ENCODE measurements at regions not wholly inside any gene's neighbourhood (a gene's known extent, or its start where the extent isn't known, plus 50 kb on each side); places are given as distances from the start of the nearest gene placed in this dataset.
"Not testable (repeated sequence)": the region's sequence is repeated elsewhere in the genome, so short reads cannot be mapped to it uniquely, and the experiment has no call there.

DNA sequence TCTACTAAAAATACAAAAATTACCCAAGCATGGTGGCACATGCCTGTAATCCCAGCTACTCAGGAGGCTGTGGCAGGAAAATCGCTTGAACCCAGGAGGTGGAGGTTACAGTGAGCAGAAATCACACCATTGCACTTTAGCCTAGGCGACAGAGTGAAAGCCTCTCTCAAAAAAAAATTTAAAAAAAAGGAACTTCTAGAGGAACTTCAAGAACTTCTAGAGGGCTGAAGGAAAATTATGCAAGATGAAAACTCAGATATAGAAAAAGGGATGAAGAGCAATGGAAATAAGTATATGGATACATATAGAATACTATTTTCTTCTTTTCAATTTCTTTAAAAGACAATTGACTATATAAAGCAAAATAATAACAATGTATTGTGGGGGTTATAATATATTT, 51.2 kb upstream of the PRR5 start:
- no peak for DNase-seq

DNA sequence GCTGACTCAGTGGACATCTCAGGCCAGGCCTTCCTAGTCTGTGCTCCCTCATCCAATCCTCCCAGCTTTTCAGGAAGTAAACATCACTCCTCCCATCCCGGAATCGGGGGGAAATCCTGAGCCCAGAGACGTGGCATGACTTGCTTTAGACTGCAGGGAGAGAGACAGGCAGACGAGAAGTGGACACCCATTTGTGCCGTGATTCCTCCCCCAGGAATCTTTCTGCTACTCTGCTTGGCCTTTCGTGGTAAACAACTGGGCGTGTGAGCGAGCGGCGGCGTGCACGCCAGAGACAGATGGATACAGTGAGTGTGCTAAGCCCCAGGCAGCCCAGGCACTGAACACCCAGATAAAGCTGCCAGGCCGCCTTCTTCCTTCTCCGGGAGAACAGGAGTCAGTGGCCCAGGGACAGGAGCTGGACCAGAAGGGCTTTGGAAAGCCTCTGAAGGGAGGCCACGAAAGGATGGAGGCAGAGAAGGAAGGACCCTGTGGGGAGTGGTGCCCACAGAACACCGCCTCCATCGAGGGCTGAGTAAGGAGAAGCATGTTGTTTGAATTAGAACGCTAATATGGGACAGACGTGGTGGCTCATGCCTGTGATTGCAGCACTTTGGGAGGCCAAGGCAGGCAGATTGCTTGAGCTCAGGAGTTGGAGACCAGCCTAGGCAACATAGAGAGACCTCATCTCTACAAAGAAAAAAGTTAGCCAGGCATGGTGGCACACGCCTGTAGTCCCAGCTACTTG, 53.0 kb upstream of the PRR5 start:
- no peak for DNase-seq

DNA sequence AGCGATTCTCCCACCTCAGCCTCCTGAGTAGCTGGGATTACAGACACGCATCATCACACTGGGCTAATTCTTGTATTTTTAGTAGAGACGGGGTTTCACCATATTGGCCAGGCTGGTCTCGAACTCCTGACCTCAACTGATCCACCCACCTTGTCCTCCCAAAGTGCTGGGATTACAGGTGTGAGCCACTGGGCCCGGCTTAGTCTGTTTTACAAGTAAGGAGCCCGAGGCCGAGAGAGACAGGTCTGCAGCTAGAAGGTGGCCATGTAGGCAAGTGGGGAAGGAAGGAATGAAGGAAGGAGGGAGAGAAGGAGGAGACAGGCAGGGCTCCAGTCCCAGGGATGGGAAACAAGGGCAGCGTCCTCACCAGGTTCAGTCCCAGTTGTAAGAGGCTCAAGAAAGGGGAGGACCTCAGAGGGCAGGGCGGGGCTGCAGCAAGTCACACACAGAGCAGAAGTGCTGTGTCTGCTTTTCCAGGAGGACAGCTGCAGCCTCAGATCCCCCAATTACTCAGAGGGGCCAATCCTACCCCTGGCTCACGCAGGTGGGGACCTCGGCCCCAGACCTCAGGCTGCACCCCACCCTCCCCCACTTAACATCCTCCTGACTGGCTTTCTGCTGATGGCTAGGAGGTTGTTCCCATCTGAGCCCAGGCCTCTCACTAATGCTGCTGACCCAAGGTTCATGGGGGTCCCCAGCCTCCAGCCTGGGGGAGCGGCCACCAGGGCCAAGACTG, 53.8 kb upstream of the PRR5 start:
- DNase-seq, result no peak

DNA sequence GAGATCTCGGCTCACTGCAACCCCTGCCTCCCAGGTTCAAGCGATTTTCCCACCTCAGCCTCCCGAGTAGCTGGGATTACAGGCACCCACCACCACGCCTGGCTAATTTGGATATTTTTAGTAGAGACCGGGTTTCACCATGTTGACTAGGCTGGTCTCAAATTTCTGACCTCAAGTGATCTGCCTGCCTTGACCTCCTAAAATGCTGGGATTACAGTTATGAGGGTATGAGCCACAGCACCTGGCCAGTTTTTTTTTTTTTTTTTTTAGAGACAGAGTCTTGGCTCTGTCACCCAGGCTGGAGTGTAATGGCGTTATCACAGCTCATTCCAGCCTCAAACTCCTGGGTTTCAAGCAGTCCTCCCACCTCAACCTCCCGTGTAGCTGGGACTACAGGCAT, 54.9 kb upstream of the PRR5 start:
- DNase-seq, result no peak

DNA sequence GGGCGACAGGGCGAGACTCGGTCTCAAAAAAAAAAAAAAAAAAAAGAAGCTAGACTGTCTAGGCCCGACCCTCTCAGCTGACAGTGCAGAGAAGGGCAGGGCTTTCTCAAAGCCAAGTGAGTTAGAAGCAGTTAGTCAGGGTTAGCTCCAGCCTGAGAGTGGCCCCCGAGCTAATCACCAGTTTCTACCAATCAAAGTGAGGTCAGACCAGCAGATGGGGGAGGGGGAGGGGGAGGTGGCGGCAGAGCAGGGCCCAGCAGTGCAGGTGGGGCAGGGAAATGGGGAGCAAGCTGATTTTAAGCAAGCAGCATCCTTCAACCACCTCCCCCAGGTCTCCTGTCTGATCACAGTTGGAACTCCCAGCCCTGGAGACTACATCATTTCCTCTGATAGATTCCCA, 55.3 kb upstream of the PRR5 start:
- DNase-seq, result no peak

DNA sequence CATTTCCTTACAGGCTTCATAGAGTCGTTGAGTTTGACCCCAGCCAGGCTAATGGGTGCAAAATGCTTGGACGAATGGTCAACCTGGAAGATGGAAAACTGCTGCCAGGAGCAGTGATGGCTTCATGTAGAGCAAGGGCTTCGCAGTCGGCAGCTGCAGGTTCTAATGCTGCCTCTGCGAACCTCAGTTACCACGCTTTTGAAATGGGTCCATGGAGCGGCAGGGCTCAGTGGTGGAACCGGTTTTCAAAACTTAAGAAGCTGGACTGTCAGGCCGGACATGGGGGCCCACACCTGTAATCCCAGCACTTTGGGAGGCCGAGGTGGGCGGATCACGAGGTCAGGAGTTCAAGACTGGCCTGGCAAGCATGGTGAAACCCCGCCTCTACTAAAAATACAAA, 55.9 kb upstream of the PRR5 start:
- DNase-seq, result no peak

DNA sequence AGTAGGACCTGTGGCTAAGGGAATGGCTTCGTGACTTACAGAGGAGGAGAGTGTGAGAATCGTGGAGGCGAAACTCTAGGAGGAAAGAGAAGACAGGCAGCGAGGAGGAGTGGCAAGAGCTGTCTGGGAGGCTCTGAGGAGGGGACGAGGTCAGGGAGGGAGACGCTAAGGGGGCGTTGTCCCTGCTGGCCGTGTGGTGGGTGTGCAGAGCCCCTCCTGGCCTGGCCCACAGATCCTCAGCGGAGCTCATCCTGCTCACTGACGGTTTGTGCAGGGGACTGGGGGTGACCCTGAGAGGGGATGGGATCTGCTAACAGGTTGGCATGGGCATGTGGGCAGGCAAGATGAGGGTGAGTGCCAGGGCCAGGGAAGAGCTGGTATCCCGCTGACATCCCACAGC, 56.5 kb upstream of the PRR5 start:
- no peak for DNase-seq

GRCh38 chr22:44645083-44645482, 56.9 kb upstream of the PRR5 start:
- DNase-seq, result no peak

GRCh38 chr22:44643526-44644101, 58.4 kb upstream of the PRR5 start:
- not testable (repeated sequence) for DNase-seq

DNA sequence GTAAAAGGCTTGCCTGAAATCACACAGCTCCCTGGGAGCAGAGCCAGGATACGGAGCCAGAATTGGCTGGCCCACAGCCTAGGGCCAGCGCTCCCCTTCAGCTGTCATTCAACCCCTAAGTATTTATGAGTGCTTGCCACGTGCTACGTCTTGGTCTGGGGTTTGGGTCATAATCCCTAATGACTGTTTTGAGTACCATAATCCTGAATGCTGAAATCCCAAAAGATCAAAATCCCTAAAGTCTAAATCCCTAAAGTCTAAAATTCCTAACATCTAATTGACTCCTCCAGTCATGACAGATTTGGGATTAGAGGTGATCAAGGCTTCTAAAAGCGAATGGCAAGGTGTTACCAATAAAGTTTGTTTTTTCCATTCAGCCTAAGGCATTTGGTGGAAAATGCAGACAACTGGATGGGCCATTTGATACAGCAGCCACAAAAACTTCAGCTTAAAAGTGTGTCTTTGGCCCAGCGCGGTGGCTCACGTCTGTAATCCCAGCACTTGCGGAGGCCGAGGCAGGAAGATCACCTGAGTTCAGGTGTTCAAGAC, 59.8 kb upstream of the PRR5 start:
- no peak for DNase-seq

- no peak for DNase-seq
These were observed 61.3 kb upstream of the PRR5 start for GRCh38 chr22:44640618-44641155.

DNA sequence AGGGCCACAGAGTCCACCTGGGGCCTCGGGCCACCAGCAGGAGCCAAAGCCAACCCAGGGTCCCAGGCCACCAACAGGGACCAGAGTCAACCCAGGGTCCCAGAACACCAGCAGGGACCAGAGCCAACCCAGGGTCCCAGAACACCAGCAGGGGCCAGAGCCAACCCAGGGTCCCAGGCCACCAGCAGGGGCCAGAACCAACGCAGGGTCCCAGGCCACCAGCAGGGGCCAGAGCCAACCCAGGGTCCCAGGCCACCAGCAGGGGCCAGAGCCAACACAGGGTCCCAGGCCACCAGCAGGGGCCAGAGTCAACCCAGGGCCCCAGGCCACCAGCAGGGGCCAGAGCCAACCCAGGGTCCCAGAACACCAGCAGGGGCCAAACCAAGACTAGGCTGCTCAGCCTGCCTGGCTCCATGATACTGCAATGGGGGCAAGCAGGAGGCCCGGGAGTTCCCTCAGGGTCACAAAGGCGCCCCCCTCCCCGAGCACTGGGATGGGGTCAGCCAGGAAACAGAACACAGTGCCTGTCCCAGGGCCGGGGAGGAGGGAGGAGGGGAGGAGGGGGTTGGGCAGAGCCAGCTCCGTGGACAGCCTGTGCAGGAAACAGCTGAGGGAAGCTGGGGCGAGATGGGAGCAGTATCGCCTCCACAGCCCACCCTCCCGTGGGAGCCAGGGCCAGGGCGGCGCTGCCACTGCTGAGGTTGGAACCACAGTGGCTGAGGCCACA, 62.0 kb upstream of the PRR5 start:
- DNase-seq, result no peak

DNA sequence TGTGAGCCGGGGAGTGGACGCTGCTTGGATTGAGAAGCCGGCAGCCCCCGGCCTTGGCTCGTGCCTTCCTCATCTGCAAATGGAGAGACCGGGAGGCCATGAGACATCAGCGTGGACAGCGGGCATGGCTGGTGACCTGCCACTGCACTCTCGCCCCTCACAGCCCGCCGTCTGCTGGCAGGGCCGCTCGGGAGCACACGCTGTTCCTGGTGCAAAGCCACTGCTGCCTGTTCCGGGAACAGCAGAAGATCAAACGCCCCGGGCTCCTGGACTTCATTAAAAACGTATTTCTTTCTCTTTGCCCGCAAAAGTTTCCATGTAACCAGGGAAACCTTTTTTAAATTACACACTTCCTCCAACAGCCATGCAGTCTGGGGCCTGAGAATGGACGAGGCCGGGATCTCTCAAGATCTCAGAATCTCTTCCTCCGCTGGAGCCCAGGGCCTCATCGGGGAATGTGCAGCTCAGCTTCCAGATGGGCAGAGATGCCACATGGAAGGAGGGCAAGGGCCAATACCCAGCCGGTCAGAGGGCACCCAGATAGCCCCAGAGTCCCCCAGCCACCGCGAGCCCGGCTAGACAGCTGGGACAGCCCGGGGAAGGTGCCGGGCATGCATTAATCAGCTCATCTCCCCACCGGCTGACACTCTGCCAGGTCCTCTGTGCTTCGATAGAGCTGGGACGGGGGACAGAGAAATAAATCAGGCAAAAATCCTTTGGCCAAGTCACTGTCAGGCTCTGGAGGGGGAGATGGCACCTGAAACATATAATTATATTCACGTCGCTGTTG, 62.8 kb upstream of the PRR5 start:
- DNase-seq, result no peak

GRCh38 chr22:44636502-44637206, 65.3 kb upstream of the PRR5 start:
- DNase-seq, result not testable (repeated sequence)

- not testable (repeated sequence) for DNase-seq
These were observed 66.4 kb upstream of the PRR5 start for GRCh38 chr22:44635567-44635966.

GRCh38 chr22:44634426-44635321, 67.3 kb upstream of the PRR5 start:
- no peak for DNase-seq

DNA sequence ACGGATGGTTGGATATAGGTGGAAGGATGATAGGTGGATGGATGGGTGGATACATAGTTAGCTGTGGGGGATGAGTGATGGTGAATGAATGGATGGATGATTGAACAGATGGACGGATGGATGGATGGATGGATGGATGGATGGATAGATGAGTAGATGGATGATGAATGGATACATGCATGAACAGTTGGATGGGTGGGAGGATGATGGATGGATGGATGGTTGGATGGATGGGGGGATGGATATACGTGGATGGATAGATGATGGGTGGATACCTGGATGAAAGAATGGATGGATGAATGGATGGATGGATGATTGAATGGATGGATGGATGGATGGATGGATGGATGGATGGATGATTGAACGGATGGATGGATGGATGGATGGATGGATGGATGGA, 68.4 kb upstream of the PRR5 start:
- DNase-seq, result no peak

GRCh38 chr22:44632541-44633396, 69.2 kb upstream of the PRR5 start:
- DNase-seq, result no peak

GRCh38 chr22:44630826-44631225, 71.2 kb upstream of the PRR5 start:
- DNase-seq, result no peak
